ENCODE measurements at regions not wholly inside any gene's neighbourhood (a gene's known extent, or its start where the extent isn't known, plus 50 kb on each side); places are given as distances from the start of the nearest gene placed in this dataset.

- TF ChIP-seq, protein P1, sequence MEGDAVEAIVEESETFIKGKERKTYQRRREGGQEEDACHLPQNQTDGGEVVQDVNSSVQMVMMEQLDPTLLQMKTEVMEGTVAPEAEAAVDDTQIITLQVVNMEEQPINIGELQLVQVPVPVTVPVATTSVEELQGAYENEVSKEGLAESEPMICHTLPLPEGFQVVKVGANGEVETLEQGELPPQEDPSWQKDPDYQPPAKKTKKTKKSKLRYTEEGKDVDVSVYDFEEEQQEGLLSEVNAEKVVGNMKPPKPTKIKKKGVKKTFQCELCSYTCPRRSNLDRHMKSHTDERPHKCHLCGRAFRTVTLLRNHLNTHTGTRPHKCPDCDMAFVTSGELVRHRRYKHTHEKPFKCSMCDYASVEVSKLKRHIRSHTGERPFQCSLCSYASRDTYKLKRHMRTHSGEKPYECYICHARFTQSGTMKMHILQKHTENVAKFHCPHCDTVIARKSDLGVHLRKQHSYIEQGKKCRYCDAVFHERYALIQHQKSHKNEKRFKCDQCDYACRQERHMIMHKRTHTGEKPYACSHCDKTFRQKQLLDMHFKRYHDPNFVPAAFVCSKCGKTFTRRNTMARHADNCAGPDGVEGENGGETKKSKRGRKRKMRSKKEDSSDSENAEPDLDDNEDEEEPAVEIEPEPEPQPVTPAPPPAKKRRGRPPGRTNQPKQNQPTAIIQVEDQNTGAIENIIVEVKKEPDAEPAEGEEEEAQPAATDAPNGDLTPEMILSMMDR (conservative IDR thresholded peaks at IDR 0.05; ENCODE audit: control insufficient read depth, insufficient read depth, low read depth, low read length) = no peak
- H3K4me3 ChIP-seq (ENCODE audit: control insufficient read depth, low read depth, low read length) = no peak overlapping the region
- DNase-seq (ENCODE audit: low read depth) = no peak
Measured at GRCh38 chr2:228245601-228246000, 64.1 kb upstream of the SPHKAP start.

GRCh38 chr2:228242591-228242990 lies 61.1 kb upstream of the SPHKAP start:
- TF ChIP-seq, protein P1 (conservative IDR thresholded peaks at IDR 0.05; ENCODE audit: control insufficient read depth, insufficient read depth, low read depth, low read length) = no peak
- no peak overlapping the region for H3K4me3 ChIP-seq (ENCODE audit: control insufficient read depth, low read depth, low read length)
- DNase-seq (ENCODE audit: low read depth) = no peak

DNA sequence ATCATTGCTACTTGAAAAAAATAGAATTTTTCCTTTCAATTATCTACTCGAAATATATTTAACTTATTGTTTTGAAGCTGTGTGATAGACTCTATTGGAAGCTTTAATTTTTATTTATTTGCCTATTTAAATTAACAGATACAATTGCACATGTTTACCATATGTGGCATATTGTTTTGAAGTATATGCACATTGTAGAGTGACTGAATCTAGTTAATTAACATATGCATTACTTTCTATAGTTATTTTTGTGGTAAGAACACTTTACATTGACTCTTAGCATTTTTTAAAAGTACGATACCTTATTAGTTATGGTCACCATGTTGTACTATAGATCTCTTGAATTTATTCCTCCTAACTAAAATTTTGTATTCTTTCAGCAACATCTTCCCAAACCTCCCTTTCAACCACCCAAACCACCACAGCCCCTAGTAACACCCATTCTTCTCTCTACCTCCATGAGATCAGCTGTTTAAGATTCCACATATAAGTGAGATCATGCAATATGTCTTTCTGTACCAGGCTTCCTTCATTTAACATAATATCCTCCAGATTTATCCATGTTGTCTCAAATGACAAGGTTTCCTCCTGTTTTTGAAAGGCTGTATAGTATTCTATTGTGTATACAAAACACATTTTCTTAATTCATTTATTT lies 58.5 kb upstream of the SPHKAP start:
- DNase-seq (ENCODE audit: low read depth) = no peak
- no peak overlapping the region for H3K4me3 ChIP-seq (ENCODE audit: control insufficient read depth, low read depth, low read length)
- TF ChIP-seq, protein P1 (conservative IDR thresholded peaks at IDR 0.05; ENCODE audit: control insufficient read depth, insufficient read depth, low read depth, low read length) = no peak

DNA sequence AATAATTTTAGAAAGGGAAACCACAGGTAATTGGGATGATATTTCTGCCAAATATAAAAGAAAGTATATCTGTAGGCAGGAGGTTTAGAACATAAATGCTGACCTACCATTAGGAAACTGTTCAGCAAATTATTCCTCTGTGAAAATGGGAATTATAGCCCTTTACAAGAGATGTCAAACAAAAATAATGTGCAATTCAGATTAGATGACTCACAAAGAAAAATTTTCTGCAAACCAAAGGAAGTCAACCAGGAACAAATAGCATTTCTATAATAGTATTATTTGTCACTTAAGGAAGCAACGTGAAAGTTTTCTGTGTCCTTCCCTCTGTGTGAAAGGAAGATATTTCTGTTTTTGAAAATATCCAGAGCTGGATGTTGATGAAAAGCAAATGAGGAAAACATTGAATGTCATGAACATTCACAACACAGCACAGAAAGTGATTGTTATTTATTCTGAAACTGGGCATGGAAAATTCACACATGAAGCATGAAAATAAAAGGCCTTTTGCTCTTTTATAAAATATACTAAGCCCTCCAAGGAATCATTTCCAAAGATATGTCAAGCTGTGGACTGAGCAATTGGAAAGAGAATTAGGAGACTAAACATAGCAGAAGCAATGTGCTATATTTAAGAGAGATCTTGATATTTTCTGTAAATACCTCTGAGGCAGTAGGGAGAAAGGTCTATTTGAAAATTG lies 57.9 kb upstream of the SPHKAP start:
- TF ChIP-seq, protein P1 (conservative IDR thresholded peaks at IDR 0.05; ENCODE audit: control insufficient read depth, insufficient read depth, low read depth, low read length) = no peak
- H3K4me3 ChIP-seq (ENCODE audit: control insufficient read depth, low read depth, low read length) = no peak overlapping the region
- no peak for DNase-seq (ENCODE audit: low read depth)
